GM19023 (cell line): ENCODE measurements at regions not wholly inside any gene's neighbourhood (a gene's known extent, or its start where the extent isn't known, plus 50 kb on each side); places are given as distances from the start of the nearest gene placed in this dataset.

ENCODE experiments used
- ATAC-seq: cut with Tn5 transposase; IDR thresholded peaks from one replicate; pipeline ENCODE4 v1.9.1; 2021; ENCODE audit warnings: mild to moderate bottlenecking, moderate library complexity; ENCODE audit not compliant: unreplicated experiment

- no peak for ATAC-seq
Measured at GRCh38 chr3:154496978-154497377, 67.0 kb upstream of the GPR149 start.

GRCh38 chr3:154496540-154496939 lies 66.5 kb upstream of the GPR149 start:
- no peak for ATAC-seq

GRCh38 chr3:154486949-154487348 lies 57.0 kb upstream of the GPR149 start:
- no peak for ATAC-seq

GRCh38 chr3:154482507-154482906 lies 52.5 kb upstream of the GPR149 start:
- ATAC-seq, result no peak

- ATAC-seq, result no peak
Measured at GRCh38 chr3:154480033-154480432, 50.0 kb upstream of the GPR149 start.
